ENCODE measurements at regions not wholly inside any gene's neighbourhood (a gene's known extent, or its start where the extent isn't known, plus 50 kb on each side); places are given as distances from the start of the nearest gene placed in this dataset.

GRCh38 chr3:117091676-117092075, 382.1 kb downstream of the TUSC7 start:
- DNase-seq, result no peak

- DNase-seq, result no peak
These were observed 387.0 kb downstream of the TUSC7 start for GRCh38 chr3:117096549-117096948.

- DNase-seq, result no peak
These were observed 387.8 kb downstream of the TUSC7 start for GRCh38 chr3:117097351-117097750.

- no peak for DNase-seq
These were observed 392.1 kb downstream of the TUSC7 start for GRCh38 chr3:117101697-117102096.

GRCh38 chr3:117102426-117102825, 392.8 kb downstream of the TUSC7 start:
- no peak for DNase-seq

- DNase-seq, result no peak
These were observed 394.1 kb downstream of the TUSC7 start for GRCh38 chr3:117103675-117104074.

GRCh38 chr3:117104381-117104780, 394.8 kb downstream of the TUSC7 start:
- DNase-seq, result no peak

GRCh38 chr3:117104792-117105191, 395.2 kb downstream of the TUSC7 start:
- no peak for DNase-seq

- no peak for DNase-seq
These were observed 396.1 kb downstream of the TUSC7 start for GRCh38 chr3:117105686-117106085.

GRCh38 chr3:117106396-117106795, 396.8 kb downstream of the TUSC7 start:
- no peak for DNase-seq

- no peak for DNase-seq
These were observed 398.4 kb downstream of the TUSC7 start for GRCh38 chr3:117107946-117108345.

GRCh38 chr3:117109178-117109577, 399.6 kb downstream of the TUSC7 start:
- no peak for DNase-seq

GRCh38 chr3:117114517-117115265, 405.1 kb downstream of the TUSC7 start:
- no peak for DNase-seq

- DNase-seq, result no peak
These were observed 407.8 kb downstream of the TUSC7 start for GRCh38 chr3:117117188-117117936.

- DNase-seq, result peak; percentile 75
These were observed 409.0 kb downstream of the TUSC7 start for GRCh38 chr3:117118604-117119003.

- no peak for DNase-seq
These were observed 410.4 kb downstream of the TUSC7 start for GRCh38 chr3:117120014-117120413.

GRCh38 chr3:117122609-117123008, 413.0 kb downstream of the TUSC7 start:
- no peak for DNase-seq

- DNase-seq, result no peak
These were observed 416.9 kb downstream of the TUSC7 start for GRCh38 chr3:117126460-117126859.

- DNase-seq, result no peak
These were observed 417.5 kb downstream of the TUSC7 start for GRCh38 chr3:117126946-117127546.

GRCh38 chr3:117128133-117128532, 418.6 kb downstream of the TUSC7 start:
- no peak for DNase-seq

- DNase-seq, result no peak
These were observed 419.3 kb downstream of the TUSC7 start for GRCh38 chr3:117128872-117129271.

- no peak for DNase-seq
These were observed 419.9 kb downstream of the TUSC7 start for GRCh38 chr3:117129516-117129915.

GRCh38 chr3:117130222-117130621, 420.6 kb downstream of the TUSC7 start:
- no peak for DNase-seq

- DNase-seq, result no peak
These were observed 421.7 kb downstream of the TUSC7 start for GRCh38 chr3:117131259-117131658.

Measured in NCI-H1694 treated with DMSO at 0.1 percent for 48 hours (cell line).